Keratinocyte (primary cell): ENCODE measurements at regions not wholly inside any gene's neighbourhood (a gene's known extent, or its start where the extent isn't known, plus 50 kb on each side); places are given as distances from the start of the nearest gene placed in this dataset.

Experiments used
- DNase-seq: peaks from one replicate; pipeline ENCODE4 v3.0.0-alpha.2; 2011; ENCODE audit warnings: low read depth, missing footprints, low spot score
- FAIRE-seq: peaks from 2 replicates; lab custom pipeline; 2011; peaks lifted over from hg19 to GRCh38; lab: Jason Lieb, UNC
- H2AFZ ChIP-seq: 2 replicates; pipeline ENCODE4 v1.6.0; 2012; ENCODE audit warnings: low read length, control low read depth, inconsistent platforms; ENCODE audit not compliant: control insufficient read depth
- H3K27ac ChIP-seq: 2 replicates; pipeline ENCODE4 v1.5.1; 2011; ENCODE audit warnings: low read length; ENCODE audit not compliant: control insufficient read depth, insufficient read depth
- H3K27me3 ChIP-seq: 3 replicates; pipeline ENCODE4 v1.6.0; 2011; ENCODE audit warnings: low read length; ENCODE audit not compliant: control insufficient read depth, insufficient read depth; ENCODE audit errors: extremely low read depth
- H3K36me3 ChIP-seq, 2 experiments: 2 replicates in 1 of 2; 3 replicates in 1 of 2; pipeline ENCODE4 v1.5.1; 2011; ENCODE audit warnings: low read length in 2 of 2, mild to moderate bottlenecking in 1 of 2; ENCODE audit not compliant: control insufficient read depth in 2 of 2, insufficient read depth in 2 of 2; ENCODE audit errors: extremely low read depth in 1 of 2
- H3K4me1 ChIP-seq: 3 replicates; pipeline ENCODE4 v1.5.1; 2011; ENCODE audit warnings: low read length; ENCODE audit not compliant: control insufficient read depth, insufficient read depth; ENCODE audit errors: extremely low read depth
- H3K4me2 ChIP-seq: 3 replicates; pipeline ENCODE4 v1.6.0; 2011; ENCODE audit warnings: low read depth, low read length; ENCODE audit not compliant: control insufficient read depth, insufficient read depth; ENCODE audit errors: extremely low read depth
- H3K4me3 ChIP-seq, 3 experiments: fragments of 200-600 bp in 1 of 3; sonication (generic) in 1 of 3; 2 replicates in 2 of 3; 3 replicates in 1 of 3; pipeline ENCODE4 v1.5.1; 2011 to 2016; ENCODE audit warnings: low read length in 3 of 3, mild to moderate bottlenecking in 3 of 3, control low read depth in 2 of 3, inconsistent platforms in 1 of 3, low read depth in 1 of 3, mixed read lengths in 1 of 3, mixed run types in 1 of 3, moderate library complexity in 1 of 3; ENCODE audit not compliant: control insufficient read depth in 2 of 3, insufficient read depth in 2 of 3; ENCODE audit errors: extremely low read depth in 1 of 3
- H3K79me2 ChIP-seq: 2 replicates; pipeline ENCODE4 v1.6.0; 2012; ENCODE audit warnings: low read length; ENCODE audit not compliant: control insufficient read depth, insufficient read depth
- H3K9ac ChIP-seq: 3 replicates; pipeline ENCODE4 v1.6.0; 2011; ENCODE audit warnings: low read length; ENCODE audit not compliant: control insufficient read depth, insufficient read depth; ENCODE audit errors: extremely low read depth
- H3K9me1 ChIP-seq: 3 replicates; pipeline ENCODE4 v1.6.0; 2011; ENCODE audit warnings: low read length; ENCODE audit not compliant: control insufficient read depth, insufficient read depth; ENCODE audit errors: extremely low read depth
- H3K9me3 ChIP-seq: 2 replicates; pipeline ENCODE4 v1.5.1; 2012; ENCODE audit warnings: low read depth, low read length; ENCODE audit not compliant: control insufficient read depth
- H4K20me1 ChIP-seq: 3 replicates; pipeline ENCODE4 v1.6.0; 2011; ENCODE audit warnings: low read length; ENCODE audit not compliant: control insufficient read depth, insufficient read depth; ENCODE audit errors: extremely low read depth
- EZH2 ChIP-seq: IDR thresholded peaks from one replicate; pipeline ENCODE4 v1.6.1; 2012; ENCODE audit warnings: inconsistent platforms, mild to moderate bottlenecking, low read length, moderate library complexity
- dilution Hi-C: fragments of 300-500 bp; cut with MboI; formaldehyde crosslinking; loops from one replicate; pipeline ENCODE4 v1.7.0; 2020; ENCODE audit warnings: low sequenced_read_pairs; ENCODE audit not compliant: extremely low pct_ligation_motif_present
- TF ChIP-seq, protein P1 (sequence below), 3 experiments: IDR thresholded peaks in 1 of 3; conservative IDR thresholded peaks in 1 of 3; optimal IDR thresholded peaks in 1 of 3; 2 replicates in 2 of 3; 3 replicates in 1 of 3; pipeline versions ENCODE3 to v1.5.1; 2011; ENCODE audit warnings: low read length in 3 of 3, mild to moderate bottlenecking in 3 of 3, moderate library complexity in 2 of 3, control low read depth in 1 of 3, inconsistent platforms in 1 of 3; ENCODE audit not compliant: insufficient read depth in 2 of 3; ENCODE audit errors: extremely low read depth in 1 of 3

DNA sequence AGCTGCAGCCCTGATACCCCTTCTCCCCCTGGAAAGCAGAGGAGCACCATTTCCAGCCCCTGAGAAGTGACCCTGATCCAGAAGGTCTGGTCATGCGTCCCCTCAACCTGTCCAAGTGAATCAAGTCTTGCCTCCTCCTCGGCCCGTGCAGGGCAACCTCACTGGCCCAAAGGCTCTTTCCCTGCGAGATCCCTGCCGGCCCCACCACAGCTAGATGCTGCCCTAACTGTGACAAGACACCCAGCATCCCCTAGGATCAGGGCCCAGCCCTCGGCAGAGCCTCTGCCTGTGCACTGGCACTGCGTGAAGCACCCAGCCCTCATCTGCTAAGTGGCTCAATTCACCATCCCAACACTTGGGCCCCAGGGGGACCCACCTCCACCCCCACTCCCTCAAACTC, 155.1 kb downstream of the NUP210 start:
- no peaks in the 10 kb centered on the region for H3K4me1 ChIP-seq
- no peak overlapping the region for H3K4me2 ChIP-seq
- H2AFZ ChIP-seq = no peak overlapping the region
- no peaks in the 10 kb centered on the region for H4K20me1 ChIP-seq
- peaks cover 3% of the 10 kb centered on the region for H3K27me3 ChIP-seq
- no peaks in the 10 kb centered on the region for H3K79me2 ChIP-seq
- no peak overlapping the region for H3K27ac ChIP-seq
- TF ChIP-seq, protein P1, sequence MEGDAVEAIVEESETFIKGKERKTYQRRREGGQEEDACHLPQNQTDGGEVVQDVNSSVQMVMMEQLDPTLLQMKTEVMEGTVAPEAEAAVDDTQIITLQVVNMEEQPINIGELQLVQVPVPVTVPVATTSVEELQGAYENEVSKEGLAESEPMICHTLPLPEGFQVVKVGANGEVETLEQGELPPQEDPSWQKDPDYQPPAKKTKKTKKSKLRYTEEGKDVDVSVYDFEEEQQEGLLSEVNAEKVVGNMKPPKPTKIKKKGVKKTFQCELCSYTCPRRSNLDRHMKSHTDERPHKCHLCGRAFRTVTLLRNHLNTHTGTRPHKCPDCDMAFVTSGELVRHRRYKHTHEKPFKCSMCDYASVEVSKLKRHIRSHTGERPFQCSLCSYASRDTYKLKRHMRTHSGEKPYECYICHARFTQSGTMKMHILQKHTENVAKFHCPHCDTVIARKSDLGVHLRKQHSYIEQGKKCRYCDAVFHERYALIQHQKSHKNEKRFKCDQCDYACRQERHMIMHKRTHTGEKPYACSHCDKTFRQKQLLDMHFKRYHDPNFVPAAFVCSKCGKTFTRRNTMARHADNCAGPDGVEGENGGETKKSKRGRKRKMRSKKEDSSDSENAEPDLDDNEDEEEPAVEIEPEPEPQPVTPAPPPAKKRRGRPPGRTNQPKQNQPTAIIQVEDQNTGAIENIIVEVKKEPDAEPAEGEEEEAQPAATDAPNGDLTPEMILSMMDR (optimal IDR thresholded peaks at IDR 0.05 in 1 of 3, IDR thresholded peaks at IDR 0.05 in 1 of 3, conservative IDR thresholded peaks at IDR 0.05 in 1 of 3; ENCODE audit: extremely low read depth in 1 of 3, insufficient read depth in 2 of 3, low read length in 3 of 3) = no peak
- no peak for TF ChIP-seq EZH2
- dilution Hi-C loops = no loop called here
- H3K4me3 ChIP-seq = no peak overlapping the region
- DNase-seq = no peak
- H3K9me1 ChIP-seq = no peaks in the 10 kb centered on the region
- no peak overlapping the region for H3K9ac ChIP-seq
- H3K36me3 ChIP-seq = no peaks in the 10 kb centered on the region
- no peak for FAIRE-seq
- no peaks in the 10 kb centered on the region for H3K9me3 ChIP-seq

DNA sequence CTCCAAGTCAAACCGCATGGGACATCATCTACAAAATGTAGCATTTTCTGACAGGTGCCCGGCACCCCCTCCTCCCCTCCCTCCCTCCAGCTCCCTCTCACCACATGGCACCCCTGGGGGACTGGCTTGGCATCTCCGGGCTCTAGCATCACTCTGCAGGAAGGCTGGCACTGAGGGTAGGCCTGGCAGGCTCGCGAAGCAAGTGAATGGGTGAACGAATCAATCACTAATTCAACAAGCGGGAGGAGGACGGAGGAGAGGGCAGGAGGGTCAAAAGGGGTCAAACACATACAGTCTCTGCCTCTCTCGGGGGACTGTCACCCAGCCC, 155.7 kb downstream of the NUP210 start:
- Histone ChIP-seq H3K9me3 (no peaks in the 10 kb centered on the region), H2AFZ (no peak overlapping the region), H3K9ac (no peak overlapping the region), H3K4me3 (no peak overlapping the region), H3K79me2 (no peaks in the 10 kb centered on the region), H3K9me1 (no peaks in the 10 kb centered on the region), H3K4me1 (no peaks in the 10 kb centered on the region), H3K4me2 (no peak overlapping the region), H4K20me1 (no peaks in the 10 kb centered on the region), H3K36me3 (no peaks in the 10 kb centered on the region), H3K27ac (no peak overlapping the region), H3K27me3 (peaks cover 3% of the 10 kb centered on the region)
- dilution Hi-C loops = no loop called here
- FAIRE-seq (no peak), DNase-seq (no peak)
- no peak for TF ChIP-seq EZH2
- TF ChIP-seq, protein P1 (optimal IDR thresholded peaks at IDR 0.05 in 1 of 3, IDR thresholded peaks at IDR 0.05 in 1 of 3, conservative IDR thresholded peaks at IDR 0.05 in 1 of 3; ENCODE audit: extremely low read depth in 1 of 3, insufficient read depth in 2 of 3, low read length in 3 of 3) = no peak
